ENCODE measurements at regions not wholly inside any gene's neighbourhood (a gene's known extent, or its start where the extent isn't known, plus 50 kb on each side); places are given as distances from the start of the nearest gene placed in this dataset.
A peak's percentile ranks its signal among the peaks of the same experiment; 100 is the strongest.

DNA sequence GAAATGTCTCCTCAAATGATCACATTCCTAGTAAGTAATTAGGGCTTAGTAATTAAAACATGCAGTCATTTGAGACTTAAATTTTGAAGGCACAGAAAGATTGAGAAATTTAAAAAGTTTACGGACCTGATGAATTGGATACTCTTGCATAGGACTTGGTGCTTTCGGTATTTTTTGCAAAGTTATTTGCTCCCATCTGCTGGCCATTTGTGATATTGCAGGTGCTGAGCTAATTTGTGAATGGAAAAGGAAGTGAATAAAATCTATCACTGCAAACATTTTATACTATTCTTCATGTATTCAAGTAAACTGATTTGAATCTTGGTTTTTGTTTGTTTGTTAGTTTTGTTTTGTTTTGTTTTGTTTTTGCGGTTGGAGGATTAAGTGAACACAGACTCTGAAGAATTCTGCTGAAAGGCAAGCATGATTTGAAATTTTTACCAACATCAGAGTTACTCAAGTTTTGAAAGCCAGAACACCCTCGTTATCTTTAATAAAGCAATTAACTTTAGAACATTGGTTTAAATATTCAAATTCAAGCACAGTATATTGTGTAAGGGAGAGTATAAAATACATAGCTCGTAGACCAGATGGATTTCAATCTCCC is 689.5 kb upstream of the RBFOX1 start:
- peak; percentile 38 for DNase-seq

DNA sequence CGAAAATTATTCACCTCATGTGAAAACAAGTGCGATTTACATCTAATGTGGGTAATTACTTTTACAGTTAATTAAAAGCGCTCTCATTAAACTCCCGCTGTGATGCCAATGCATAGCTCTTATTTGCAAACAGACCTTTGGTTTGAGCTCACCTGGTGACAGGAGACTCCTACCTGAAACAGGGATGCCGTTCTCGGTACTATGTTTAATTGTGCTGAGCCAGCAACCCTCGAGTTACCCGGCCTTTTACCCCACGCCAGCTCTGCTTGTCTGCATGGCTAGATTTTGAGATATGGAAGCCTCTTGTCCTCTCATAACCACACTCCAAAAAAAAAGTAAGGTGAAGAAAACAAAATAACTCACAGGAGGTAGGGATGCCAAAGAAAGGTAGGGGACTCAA is 690.4 kb upstream of the RBFOX1 start:
- no peak for DNase-seq

DNA sequence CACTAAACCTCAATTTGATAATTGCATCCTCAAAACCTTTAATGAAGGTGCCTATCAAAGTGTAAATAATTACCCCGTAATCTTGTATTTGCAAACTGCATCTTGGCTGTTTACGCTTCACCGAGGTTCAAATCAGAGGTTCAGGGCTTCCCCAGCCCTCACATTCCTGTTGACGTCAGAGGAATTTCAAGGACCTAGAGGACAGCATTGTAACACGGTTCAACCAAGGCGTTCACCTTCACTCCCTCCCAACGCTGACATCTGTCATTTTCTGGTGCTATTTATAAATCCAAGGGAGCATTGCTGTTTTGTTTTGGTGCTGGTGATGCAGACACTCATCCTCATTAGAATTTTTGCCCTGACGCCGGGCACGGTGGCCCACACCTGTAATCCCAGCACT is 691.6 kb upstream of the RBFOX1 start:
- DNase-seq: no peak

DNA sequence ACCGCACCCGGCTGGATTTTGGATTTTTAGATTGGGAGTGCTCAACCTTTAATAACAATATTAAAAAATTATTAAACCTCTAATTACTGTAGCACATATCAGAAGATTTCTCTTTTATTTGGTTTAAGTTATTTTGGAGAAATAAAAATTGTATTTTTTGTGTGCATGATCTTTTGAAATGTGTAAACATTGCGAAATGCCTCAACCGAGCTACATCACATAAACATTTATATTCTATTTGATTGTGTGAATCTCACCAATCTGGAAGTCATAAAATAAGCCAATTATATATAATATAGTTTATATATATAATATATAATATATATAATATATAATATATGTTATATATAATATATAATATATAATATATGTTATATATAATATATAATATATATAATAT is 696.2 kb upstream of the RBFOX1 start:
- no peak for DNase-seq

DNA sequence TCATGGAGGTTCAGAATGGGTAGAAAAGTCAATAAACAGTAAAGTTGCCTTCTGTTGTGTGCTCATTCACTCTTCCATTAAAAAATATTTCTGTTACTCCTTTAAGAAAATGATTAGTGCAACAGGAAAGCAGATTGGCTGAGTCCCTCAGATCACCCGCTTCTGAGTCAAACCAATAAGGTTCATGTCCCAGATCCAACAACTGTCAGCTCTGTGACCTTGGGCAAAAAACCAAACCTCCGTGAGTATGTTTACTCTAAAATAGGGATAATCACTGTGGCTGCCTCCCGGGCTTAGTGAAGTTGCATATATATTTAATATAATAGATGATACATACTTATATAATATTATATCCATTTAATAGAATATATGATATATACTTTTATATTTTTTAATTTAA is 698.5 kb upstream of the RBFOX1 start:
- DNase-seq: no peak

DNA sequence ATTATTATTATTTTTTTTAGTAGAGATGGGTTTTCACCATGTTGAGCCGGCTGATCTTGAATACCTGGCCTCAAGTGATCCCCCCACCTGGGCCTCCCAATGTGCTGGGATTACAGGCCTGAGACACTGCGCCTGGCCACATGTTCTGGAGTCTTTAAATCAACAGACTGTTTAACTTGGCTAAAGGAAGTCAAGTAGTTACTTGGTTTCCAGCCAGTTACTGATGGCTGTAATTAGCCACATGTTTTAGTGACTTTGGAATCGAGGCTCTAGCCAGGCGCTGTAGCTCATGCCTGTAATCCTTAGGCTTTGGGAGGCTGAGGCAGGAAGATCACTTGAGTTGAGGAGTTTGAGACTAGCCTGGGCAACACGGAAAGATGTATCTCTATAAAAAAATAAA is 699.2 kb upstream of the RBFOX1 start:
- DNase-seq: no peak

DNA sequence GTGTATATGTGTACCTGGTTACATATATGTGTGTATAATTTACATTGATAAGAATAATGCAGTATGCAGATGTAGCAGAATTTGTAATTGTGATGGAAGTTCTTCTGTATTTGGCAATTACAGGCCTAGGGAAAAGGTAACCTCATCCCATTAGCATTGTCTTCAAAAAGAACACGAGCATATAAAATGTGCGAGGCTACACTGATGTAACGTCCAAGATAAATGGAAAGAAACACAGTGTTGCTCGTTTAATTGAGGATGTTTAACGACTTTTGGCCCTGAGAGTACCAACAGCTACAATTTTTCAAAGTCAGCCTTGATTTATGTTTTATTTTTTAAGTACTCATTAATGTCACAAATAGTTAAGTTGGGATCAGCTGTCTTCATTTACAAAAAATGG is 703.5 kb upstream of the RBFOX1 start:
- DNase-seq: no peak

DNA sequence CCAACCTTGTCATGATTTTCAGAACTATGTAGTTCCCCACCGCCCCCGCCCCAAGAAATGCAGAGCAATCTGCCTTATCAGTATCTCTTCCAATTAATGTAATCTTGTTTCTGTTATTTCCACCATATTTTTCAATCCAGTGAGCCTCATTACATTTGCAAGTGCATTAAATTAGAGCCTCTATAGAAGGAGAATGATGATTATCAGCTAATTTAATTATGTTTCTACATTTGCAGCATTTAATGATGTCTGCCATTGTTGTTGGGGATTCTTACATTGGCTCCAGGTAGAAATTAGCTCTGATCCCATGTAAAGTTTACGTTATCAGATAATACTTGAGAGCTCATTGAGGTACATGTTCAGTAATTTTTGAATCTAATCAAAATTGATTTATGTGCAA is 707.0 kb upstream of the RBFOX1 start:
- DNase-seq: no peak

DNA sequence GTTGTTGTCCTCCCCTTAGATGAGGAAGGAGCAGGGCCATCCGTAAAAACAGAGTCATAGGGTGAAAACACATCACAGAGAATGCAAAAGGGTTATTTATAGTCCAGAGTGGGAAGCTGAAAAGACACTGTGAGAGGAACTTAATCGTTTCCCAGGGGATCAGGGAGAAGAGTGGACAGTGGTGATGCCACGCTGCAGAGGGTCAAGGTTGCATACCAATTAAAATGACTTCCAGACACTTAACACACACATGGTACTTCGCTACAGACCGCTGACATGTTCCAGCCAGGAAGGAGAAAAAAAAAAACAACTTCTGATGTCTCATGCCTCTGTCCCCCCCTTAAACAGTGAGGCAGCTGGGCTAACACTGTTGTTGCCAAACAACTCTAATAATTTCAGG is 713.8 kb upstream of the RBFOX1 start:
- DNase-seq: no peak

DNA sequence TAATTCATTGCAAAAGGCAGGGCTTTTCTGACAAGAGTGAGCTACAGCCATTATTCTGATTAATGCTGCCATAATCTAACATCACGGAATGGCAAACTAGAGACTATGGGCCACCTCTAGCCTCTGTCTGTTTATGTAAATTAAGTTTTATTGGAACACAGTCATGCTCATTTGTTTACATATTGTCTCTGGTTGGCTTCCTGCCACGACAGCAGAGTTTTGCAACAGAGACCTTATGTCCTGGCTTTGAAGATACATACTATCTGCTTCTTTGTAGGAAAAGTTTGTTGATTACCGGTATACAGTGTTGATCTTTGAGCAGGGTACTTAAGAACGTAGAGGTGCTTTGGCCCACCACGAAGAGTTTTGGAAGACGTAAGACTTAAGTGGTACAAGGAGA is 715.9 kb upstream of the RBFOX1 start:
- DNase-seq: no peak

DNA sequence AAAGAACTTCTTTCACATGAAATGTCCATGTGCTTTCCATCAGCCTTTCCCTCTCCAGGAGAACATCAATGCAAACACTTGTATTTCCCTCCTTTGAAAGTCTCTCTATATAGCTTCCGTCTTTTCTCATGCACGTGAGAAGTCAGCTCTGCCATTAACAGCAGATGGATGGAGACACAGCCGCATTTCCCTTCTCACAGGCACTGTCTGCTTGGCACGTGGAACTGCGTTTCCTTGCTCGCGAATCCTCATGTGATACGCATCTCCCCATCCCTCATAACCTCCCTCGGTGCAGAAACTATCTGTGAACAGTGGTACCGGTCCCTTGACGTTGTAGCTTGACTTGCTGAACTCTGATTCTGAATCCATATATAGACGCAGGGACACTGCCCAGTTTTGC is 717.0 kb upstream of the RBFOX1 start:
- DNase-seq: no peak

DNA sequence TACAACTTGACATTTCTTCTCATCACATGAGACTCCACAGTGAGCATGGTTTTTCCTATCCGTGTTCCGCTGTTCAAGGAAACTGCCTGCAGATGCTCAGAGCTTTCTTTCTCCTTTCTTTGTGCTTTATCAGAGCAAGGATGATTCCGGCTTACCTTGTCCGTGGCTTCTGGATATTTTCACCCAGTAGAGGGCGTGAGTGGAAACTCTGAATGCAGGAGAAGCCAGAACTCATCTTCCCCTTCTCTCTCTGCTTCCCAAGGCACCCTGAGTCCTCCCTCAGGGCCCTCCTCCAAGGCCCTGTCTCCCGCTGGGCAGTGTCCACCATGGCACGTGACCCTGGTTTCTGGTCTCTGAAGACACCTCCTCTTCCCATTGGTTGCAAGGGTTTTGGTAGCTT is 721.1 kb upstream of the RBFOX1 start:
- DNase-seq: no peak

DNA sequence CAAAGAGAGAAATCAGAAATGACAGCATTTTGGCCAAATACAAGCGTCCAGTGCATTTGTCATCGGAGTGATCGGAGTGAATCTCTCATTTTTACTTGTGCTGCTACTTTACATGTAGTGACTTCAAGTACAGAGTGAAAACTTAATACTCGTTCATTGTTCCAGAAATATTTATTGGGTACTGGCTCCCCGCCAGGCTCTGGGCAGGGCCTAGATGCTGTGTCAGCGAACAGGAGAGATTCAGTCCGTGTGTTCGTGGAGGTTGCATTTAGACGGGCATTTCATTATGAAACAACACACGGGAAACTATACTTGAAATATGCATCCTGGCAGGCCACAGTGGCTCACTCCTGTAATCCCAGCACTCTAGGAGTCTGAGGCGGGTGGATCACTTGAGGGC is 727.2 kb upstream of the RBFOX1 start:
- DNase-seq: no peak

DNA sequence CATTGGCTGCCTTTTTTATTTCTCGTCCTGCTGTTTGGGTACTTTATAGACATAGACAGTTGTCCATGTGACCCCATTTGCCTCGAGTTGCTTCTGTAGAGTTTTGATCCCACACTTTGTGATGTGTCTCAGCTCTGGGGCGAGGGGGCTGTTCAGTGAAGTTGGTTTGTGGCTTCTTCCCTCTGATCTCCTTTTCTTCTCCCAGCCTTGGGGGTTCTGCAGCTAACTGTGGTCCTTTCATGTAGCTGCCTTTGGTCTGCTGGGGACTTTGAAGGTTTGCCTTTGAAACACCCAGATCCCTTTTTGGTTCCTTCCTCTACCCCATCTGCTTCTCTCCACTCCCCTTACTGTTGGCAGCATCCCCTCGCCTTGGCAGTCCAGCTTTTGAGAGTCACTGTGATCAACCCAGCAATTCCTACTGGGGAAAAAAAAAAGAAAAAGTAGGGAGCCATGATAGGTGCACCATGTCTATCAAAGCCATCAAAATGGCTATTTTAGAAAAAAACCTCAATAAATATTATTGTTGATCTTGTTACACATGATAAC is 728.8 kb upstream of the RBFOX1 start:
- no peak for DNase-seq

DNA sequence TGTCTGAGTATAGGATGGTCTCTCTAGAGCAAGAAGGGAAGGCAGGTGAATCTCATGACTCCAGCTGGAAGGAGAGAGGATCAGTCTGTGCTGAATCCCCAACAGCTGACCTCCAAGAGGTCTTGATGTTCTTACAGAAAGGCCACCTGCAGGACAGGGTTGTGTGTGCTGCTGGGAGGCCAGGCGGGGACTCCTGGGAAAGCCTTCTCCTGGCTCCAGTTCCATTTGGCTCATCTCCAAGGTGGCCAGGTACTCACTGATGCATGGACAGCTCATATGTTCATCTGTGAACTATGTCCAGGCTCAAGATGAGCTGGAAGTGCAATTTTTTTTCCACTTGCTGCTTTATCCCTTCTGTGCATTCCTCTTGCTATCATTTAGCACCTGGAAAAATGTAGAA is 730.2 kb upstream of the RBFOX1 start:
- no peak for DNase-seq

DNA sequence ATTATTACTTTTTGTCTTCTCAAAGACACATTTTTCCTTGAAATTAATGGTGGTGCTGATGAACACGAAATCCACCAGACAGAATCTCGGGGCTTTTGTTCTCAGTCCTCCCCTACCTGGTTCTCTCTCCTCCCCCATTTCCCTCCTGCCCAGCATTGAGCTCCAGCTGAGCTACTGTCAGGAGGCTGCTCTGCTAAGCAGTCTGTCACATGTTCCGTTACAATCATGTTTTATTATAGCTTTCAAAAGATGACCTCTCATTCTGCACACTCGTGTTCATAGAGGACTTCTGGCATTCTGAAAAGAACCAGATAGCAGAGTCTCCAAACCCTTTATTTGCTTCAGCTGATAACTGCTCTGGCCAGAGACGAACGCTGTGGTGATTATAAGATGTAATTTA is 732.5 kb upstream of the RBFOX1 start:
- no peak for DNase-seq

DNA sequence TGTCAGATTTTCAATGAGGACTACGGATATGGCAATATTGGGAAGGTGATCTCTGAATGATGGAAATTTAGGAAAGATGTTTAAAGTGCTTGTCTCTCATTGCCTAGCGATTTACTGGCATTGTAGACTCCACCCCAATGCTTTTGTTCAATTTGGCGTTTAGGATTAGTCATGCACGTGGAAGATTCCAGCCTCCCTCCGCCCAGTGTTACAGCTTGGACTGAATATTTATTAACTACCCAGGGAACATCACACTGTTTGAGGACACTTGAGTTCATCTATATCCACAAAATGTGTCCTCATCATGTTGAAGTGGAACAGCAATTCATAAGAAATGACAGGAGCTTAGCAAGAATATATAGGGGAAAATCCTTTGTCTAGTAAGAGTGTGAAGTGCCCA is 738.8 kb upstream of the RBFOX1 start:
- DNase-seq: no peak

DNA sequence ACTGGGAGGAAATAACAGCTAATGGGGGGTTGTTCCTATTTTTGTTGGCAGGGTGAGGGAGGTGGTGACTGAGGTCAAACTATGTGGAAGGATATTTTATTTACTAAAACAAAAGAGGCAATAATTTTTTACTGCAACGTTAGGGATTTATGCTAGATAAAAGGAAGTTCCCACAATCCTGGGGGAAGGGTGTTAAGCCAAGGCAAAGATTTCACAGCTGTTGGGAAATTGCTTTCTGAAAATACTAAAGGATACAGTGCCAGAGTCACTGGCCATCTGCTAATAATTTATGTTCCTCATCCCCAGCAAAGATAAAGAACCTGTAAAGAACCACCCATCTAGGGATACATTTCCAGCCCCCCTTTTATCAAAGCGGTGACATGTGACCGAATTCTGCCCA is 756.0 kb upstream of the RBFOX1 start:
- DNase-seq: no peak

DNA sequence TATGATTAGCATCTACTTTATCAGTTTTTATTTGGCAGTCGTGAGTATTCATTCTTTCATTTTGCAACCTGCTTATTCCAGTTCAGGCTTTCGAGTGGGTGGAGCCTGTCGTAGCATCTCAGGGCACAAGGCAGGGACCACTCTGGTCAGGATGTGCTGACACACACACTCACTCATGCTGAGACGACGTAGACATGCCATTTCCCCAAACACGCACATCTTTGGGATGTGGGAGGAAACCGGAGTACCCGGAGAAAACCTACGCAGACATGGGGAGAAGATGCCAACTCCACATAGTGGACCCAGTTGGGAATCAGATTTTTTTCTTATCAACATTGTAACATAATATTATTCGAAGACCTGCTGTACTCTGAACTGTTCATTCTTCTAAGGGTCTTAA is 756.5 kb upstream of the RBFOX1 start:
- DNase-seq: no peak

DNA sequence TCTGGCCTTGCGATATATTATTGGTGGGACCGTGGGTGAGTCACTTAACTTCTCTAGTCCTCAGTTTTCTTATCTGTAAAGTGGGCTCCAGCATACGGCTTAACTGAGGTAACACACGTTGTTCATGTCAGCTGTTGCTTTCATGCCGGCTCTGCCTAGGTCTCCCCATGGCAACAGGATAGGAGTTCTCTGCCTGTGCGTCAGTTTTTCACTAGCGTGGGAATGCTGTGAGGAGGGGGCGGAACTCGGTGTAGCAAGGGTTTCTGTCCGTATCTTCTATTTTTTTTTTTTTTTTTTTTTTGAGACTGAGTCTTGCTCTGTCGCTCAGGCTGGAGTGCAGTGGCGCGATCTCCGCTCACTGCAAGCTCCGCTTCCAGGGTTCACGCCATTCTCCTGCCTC is 758.5 kb upstream of the RBFOX1 start:
- no peak for DNase-seq

DNA sequence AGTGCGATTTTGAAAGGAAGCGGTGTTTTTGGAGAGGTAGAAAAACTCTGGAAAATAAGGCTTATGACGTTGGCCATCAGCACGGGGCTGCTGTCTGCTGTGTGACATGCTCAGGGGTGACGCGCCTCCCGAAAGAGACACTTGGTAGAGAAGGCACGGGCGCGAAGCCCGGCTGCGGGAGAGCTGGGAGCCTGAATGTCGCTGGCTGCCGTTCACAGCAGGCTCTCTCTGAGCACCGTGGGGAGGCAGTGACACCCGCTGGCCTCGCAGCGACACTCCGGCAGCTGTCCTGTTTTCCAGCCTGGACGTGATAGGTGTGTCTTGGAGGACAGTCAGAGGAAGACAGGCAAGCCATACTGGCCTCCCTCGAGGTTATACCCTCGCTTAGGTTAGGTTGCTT is 759.1 kb upstream of the RBFOX1 start:
- no peak for DNase-seq

DNA sequence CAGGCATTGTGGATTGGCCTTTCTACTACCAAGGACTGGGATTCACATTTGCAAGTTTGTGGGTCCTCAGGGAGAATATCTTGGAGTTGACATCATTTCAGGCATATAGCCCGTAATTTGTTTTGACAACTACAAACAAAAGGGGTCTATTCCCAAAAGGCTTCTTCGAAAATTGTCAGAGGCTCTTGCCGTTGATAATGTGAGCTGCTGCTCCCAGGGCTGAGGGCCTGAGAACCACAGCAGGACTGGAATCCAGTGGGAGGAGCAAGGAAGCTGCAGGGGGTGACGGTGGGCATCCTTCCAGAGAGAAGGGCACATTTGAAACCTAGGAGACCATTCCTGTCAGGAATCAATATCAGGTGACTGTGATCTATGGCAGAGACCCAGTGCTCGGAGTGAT is 761.6 kb upstream of the RBFOX1 start:
- DNase-seq: no peak

DNA sequence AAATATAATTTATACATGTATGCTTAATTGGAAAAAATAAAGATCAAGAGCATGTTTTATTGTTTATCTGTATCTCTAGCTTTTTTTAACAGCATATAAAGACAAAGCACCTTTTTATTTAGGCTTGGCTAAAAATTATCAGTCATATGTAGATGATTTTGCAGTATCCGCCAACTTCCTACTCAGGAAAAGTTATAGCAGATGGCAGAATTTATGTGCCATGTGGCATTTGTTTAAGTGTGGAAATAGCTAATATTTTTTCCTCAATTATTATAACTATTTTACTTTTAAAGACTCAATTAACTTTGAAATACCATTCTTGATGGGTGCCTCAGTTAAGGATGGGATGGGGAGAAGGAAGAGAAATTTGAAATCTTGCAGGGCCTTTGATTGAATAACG is 762.1 kb upstream of the RBFOX1 start:
- DNase-seq: no peak

DNA sequence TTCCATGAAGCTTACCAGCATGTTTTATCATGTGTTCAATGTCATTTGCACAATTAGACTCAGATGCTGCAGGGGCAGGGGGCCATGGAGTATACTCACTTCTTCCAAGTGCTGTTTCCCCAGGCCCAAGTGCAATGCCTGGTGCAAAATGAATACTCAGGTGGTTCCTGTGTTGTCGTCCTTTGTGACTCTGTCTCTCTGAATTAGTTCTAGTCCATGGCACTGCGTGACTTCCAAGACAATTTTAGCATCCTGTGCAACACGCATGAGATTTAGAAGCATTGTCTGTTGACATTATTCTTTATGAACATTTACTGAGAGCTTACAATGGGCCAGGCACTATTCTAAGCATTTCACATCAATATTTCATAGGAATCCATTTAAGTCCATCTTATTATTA is 769.7 kb upstream of the RBFOX1 start:
- no peak for DNase-seq

DNA sequence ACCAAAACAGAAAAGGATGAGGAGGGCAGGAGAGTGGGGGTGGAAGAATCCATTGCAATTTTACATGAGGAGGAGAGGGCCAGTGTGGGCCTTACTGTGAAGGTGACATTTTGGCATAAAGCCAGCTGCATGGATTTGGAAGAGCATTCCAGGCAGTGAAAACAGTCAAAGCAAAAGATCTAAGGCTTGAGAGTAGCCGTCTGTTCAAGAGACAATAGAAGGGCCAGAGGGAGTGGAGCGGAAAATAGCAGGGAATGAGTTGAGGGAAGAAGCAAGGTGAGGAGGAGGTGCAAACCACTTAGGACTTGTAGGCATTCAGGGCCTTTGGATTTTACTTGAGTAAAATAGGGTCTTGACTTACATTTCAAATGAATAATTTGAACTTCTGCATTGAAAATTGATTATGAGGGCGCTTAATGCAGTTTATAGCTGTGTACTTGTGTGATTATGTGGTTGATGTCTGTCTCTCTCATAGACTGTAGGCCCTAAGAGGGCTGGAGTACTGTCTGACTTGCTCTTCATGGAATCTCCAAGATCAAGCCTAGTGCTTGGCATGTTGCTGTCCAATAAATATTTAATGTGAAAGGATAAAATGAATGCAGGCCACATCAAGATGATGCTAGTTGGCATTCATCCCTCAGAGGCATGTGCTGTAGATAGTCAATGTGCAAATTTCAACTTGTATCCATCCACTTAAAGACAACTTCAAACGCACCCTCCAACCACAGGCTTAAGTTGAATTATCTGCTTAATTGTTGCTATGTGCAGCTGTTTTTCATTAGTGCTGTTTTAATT is 772.1 kb upstream of the RBFOX1 start:
- DNase-seq: no peak
